ENCODE measurements at regions not wholly inside any gene's neighbourhood (a gene's known extent, or its start where the extent isn't known, plus 50 kb on each side); places are given as distances from the start of the nearest gene placed in this dataset.

GRCh38 chr6:110537208-110538123, 61.1 kb upstream of the SLC22A16 start:
- Histone ChIP-seq H3K27ac (ENCODE audit: extremely low read depth, low read depth, low read length) (no peak overlapping the region), H3K4me1 (ENCODE audit: control insufficient read depth, insufficient read depth, low read length) (no peaks in the 10 kb centered on the region), H3K9me3 (ENCODE audit: control insufficient read depth, insufficient read depth, low read depth, low read length) (no peaks in the 10 kb centered on the region), H3K4me3 (ENCODE audit: low read depth, low read length) (no peak overlapping the region), H3K36me3 (ENCODE audit: control insufficient read depth in 2 of 2, insufficient read depth in 1 of 2, low read length in 2 of 2) (no peaks in the 10 kb centered on the region)
- ChIA-PET CTCF (interaction anchor here (0.5 to 3.8 kb wide), 4 partner anchors 10 to 423 kb away, joined by 3 to 28 read pairs (median 3); no protein-coding TSS in a partner anchor), POLR2A (no interaction called here)
- TF ChIP-seq, protein P1, sequence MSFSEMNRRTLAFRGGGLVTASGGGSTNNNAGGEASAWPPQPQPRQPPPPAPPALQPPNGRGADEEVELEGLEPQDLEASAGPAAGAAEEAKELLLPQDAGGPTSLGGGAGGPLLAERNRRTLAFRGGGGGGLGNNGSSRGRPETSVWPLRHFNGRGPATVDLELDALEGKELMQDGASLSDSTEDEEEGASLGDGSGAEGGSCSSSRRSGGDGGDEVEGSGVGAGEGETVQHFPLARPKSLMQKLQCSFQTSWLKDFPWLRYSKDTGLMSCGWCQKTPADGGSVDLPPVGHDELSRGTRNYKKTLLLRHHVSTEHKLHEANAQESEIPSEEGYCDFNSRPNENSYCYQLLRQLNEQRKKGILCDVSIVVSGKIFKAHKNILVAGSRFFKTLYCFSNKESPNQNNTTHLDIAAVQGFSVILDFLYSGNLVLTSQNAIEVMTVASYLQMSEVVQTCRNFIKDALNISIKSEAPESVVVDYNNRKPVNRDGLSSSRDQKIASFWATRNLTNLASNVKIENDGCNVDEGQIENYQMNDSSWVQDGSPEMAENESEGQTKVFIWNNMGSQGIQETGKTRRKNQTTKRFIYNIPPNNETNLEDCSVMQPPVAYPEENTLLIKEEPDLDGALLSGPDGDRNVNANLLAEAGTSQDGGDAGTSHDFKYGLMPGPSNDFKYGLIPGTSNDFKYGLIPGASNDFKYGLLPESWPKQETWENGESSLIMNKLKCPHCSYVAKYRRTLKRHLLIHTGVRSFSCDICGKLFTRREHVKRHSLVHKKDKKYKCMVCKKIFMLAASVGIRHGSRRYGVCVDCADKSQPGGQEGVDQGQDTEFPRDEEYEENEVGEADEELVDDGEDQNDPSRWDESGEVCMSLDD (tag by site-specific recombination; IDR thresholded peaks at IDR 0.05), result no peak
- TF ChIP-seq ZNF394 (tag by site-specific recombination; IDR thresholded peaks at IDR 0.05; ENCODE audit: borderline replicate concordance) (peak; percentile 31; the same call in 1 of the 2 replicates), ZNF324 (tag by site-specific recombination; IDR thresholded peaks at IDR 0.05) (0 out of 2 replicates have a peak, but pooled peaks have one; percentile 37), FEZF1 (tag by site-specific recombination; IDR thresholded peaks at IDR 0.05) (0 out of 2 replicates have a peak, but pooled peaks have one; percentile 10), BCL6B (tag by site-specific recombination; IDR thresholded peaks at IDR 0.05) (peak; percentile 25; the same call in 1 of the 2 replicates), ZNF335 (tag by site-specific recombination; conservative IDR thresholded peaks at IDR 0.05) (peak; percentile 32; the same call in 1 of the 2 replicates), TRIM28 (IDR thresholded peaks at IDR 0.05; ENCODE audit: borderline replicate concordance, low read length) (peak; percentile 87; the same call in 1 of the 2 replicates), ZNF530 (tag by site-specific recombination; IDR thresholded peaks at IDR 0.05; ENCODE audit: low read depth) (no peak), SETDB1 (IDR thresholded peaks at IDR 0.05; ENCODE audit: insufficient read length, low read length) (peak; percentile 55), INSM2 (tag by site-specific recombination; IDR thresholded peaks at IDR 0.05) (0 out of 2 replicates have a peak, but pooled peaks have one; percentile 49), ZBTB21 (tag by site-specific recombination; IDR thresholded peaks at IDR 0.05) (0 out of 2 replicates have a peak, but pooled peaks have one; percentile 44), ZNF660 (tag by site-specific recombination; IDR thresholded peaks at IDR 0.05) (peak; percentile 92), ZFP37 (tag by site-specific recombination; IDR thresholded peaks at IDR 0.05) (no peak), ZNF184 (tag by site-specific recombination; IDR thresholded peaks at IDR 0.05) (peak; percentile 45; the same call in 1 of the 2 replicates), KLF8 (tag by site-specific recombination; IDR thresholded peaks at IDR 0.05) (0 out of 2 replicates have a peak, but pooled peaks have one; percentile 23)
- TF ChIP-seq, protein P2, sequence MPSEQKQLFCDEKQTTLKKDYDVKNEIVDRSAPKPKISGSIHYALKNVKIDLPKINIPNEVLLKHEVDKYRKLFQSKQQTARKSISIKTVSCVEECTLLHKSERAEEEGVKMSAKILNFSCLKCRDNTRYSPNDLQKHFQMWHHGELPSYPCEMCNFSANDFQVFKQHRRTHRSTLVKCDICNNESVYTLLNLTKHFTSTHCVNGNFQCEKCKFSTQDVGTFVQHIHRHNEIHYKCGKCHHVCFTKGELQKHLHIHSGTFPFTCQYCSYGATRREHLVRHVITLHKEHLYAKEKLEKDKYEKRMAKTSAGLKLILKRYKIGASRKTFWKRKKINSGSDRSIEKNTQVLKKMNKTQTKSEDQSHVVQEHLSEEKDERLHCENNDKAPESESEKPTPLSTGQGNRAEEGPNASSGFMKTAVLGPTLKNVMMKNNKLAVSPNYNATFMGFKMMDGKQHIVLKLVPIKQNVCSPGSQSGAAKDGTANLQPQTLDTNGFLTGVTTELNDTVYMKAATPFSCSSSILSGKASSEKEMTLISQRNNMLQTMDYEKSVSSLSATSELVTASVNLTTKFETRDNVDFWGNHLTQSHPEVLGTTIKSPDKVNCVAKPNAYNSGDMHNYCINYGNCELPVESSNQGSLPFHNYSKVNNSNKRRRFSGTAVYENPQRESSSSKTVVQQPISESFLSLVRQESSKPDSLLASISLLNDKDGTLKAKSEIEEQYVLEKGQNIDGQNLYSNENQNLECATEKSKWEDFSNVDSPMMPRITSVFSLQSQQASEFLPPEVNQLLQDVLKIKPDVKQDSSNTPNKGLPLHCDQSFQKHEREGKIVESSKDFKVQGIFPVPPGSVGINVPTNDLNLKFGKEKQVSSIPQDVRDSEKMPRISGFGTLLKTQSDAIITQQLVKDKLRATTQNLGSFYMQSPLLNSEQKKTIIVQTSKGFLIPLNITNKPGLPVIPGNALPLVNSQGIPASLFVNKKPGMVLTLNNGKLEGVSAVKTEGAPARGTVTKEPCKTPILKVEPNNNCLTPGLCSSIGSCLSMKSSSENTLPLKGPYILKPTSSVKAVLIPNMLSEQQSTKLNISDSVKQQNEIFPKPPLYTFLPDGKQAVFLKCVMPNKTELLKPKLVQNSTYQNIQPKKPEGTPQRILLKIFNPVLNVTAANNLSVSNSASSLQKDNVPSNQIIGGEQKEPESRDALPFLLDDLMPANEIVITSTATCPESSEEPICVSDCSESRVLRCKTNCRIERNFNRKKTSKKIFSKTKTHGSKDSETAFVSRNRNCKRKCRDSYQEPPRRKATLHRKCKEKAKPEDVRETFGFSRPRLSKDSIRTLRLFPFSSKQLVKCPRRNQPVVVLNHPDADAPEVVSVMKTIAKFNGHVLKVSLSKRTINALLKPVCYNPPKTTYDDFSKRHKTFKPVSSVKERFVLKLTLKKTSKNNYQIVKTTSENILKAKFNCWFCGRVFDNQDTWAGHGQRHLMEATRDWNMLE (tag by site-specific recombination; conservative IDR thresholded peaks at IDR 0.05; ENCODE audit: low read depth), result 0 out of 2 replicates have a peak, but pooled peaks have one; percentile 29
- TF ChIP-seq, protein P3, sequence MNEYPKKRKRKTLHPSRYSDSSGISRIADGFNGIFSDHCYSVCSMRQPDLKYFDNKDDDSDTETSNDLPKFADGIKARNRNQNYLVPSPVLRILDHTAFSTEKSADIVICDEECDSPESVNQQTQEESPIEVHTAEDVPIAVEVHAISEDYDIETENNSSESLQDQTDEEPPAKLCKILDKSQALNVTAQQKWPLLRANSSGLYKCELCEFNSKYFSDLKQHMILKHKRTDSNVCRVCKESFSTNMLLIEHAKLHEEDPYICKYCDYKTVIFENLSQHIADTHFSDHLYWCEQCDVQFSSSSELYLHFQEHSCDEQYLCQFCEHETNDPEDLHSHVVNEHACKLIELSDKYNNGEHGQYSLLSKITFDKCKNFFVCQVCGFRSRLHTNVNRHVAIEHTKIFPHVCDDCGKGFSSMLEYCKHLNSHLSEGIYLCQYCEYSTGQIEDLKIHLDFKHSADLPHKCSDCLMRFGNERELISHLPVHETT (tag by site-specific recombination; IDR thresholded peaks at IDR 0.05), result peak; percentile 23; the same call in 1 of the 2 replicates
- TF ChIP-seq, protein P4, sequence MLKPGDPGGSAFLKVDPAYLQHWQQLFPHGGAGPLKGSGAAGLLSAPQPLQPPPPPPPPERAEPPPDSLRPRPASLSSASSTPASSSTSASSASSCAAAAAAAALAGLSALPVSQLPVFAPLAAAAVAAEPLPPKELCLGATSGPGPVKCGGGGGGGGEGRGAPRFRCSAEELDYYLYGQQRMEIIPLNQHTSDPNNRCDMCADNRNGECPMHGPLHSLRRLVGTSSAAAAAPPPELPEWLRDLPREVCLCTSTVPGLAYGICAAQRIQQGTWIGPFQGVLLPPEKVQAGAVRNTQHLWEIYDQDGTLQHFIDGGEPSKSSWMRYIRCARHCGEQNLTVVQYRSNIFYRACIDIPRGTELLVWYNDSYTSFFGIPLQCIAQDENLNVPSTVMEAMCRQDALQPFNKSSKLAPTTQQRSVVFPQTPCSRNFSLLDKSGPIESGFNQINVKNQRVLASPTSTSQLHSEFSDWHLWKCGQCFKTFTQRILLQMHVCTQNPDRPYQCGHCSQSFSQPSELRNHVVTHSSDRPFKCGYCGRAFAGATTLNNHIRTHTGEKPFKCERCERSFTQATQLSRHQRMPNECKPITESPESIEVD (tag by site-specific recombination; IDR thresholded peaks at IDR 0.05), result peak; percentile 85
- TF ChIP-seq, protein P5, sequence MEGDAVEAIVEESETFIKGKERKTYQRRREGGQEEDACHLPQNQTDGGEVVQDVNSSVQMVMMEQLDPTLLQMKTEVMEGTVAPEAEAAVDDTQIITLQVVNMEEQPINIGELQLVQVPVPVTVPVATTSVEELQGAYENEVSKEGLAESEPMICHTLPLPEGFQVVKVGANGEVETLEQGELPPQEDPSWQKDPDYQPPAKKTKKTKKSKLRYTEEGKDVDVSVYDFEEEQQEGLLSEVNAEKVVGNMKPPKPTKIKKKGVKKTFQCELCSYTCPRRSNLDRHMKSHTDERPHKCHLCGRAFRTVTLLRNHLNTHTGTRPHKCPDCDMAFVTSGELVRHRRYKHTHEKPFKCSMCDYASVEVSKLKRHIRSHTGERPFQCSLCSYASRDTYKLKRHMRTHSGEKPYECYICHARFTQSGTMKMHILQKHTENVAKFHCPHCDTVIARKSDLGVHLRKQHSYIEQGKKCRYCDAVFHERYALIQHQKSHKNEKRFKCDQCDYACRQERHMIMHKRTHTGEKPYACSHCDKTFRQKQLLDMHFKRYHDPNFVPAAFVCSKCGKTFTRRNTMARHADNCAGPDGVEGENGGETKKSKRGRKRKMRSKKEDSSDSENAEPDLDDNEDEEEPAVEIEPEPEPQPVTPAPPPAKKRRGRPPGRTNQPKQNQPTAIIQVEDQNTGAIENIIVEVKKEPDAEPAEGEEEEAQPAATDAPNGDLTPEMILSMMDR (tag by site-specific recombination; IDR thresholded peaks at IDR 0.05), result no peak

All from HEK293 (cell line).